Activated effector memory CD4-positive, alpha-beta T cell treated with anti-CD3 and anti-CD28 coated beads, Interleukin-2, amount 50 U/mL, for 16 hours (primary cell): ENCODE measurements at regions not wholly inside any gene's neighbourhood (a gene's known extent, or its start where the extent isn't known, plus 50 kb on each side); places are given as distances from the start of the nearest gene placed in this dataset.

Source experiments
- DNase-seq: peaks from one replicate; pipeline ENCODE4 v3.0.0-alpha.2; 2020

- DNase-seq, result no peak
Measured at GRCh38 chr5:110038297-110038997, 348.7 kb downstream of the MAN2A1 start.

GRCh38 chr5:110040178-110040577, 350.5 kb downstream of the MAN2A1 start:
- DNase-seq, result no peak

GRCh38 chr5:110043025-110043424, 353.3 kb downstream of the MAN2A1 start:
- DNase-seq, result no peak

GRCh38 chr5:110045158-110045557, 355.4 kb downstream of the MAN2A1 start:
- no peak for DNase-seq

- no peak for DNase-seq
Measured at GRCh38 chr5:110048491-110048890, 358.8 kb downstream of the MAN2A1 start.

- DNase-seq, result no peak
Measured at GRCh38 chr5:110049816-110050215, 360.1 kb downstream of the MAN2A1 start.

- DNase-seq, result no peak
Measured at GRCh38 chr5:110050640-110051345, 361.1 kb downstream of the MAN2A1 start.

- DNase-seq, result no peak
Measured at GRCh38 chr5:110053205-110053604, 363.5 kb downstream of the MAN2A1 start.

- DNase-seq, result no peak
Measured at GRCh38 chr5:110053824-110054223, 364.1 kb downstream of the MAN2A1 start.

- peak; percentile 79 for DNase-seq
Measured at GRCh38 chr5:110054240-110054639, 364.5 kb downstream of the MAN2A1 start.

GRCh38 chr5:110055302-110055701, 365.6 kb downstream of the MAN2A1 start:
- no peak for DNase-seq

- DNase-seq, result no peak
Measured at GRCh38 chr5:110056580-110057114, 366.9 kb downstream of the MAN2A1 start.

GRCh38 chr5:110058175-110058574, 368.4 kb downstream of the MAN2A1 start:
- DNase-seq, result no peak

GRCh38 chr5:110062246-110062645, 372.5 kb downstream of the MAN2A1 start:
- no peak for DNase-seq

- DNase-seq, result no peak
Measured at GRCh38 chr5:110063640-110064602, 374.2 kb downstream of the MAN2A1 start.

GRCh38 chr5:110064603-110065268, 375.0 kb downstream of the MAN2A1 start:
- no peak for DNase-seq

GRCh38 chr5:110070836-110071235, 381.1 kb downstream of the MAN2A1 start:
- DNase-seq, result no peak

- no peak for DNase-seq
Measured at GRCh38 chr5:110072651-110073050, 382.9 kb downstream of the MAN2A1 start.

- DNase-seq, result no peak
Measured at GRCh38 chr5:110073534-110073933, 383.8 kb downstream of the MAN2A1 start.

- DNase-seq, result no peak
Measured at GRCh38 chr5:110075656-110076055, 385.9 kb downstream of the MAN2A1 start.

- DNase-seq, result no peak
Measured at GRCh38 chr5:110077147-110077546, 387.4 kb downstream of the MAN2A1 start.

- no peak for DNase-seq
Measured at GRCh38 chr5:110082194-110082593, 392.5 kb downstream of the MAN2A1 start.

GRCh38 chr5:110082863-110083262, 393.1 kb downstream of the MAN2A1 start:
- no peak for DNase-seq
